NCI-H526 (cell line): ENCODE measurements at regions not wholly inside any gene's neighbourhood (a gene's known extent, or its start where the extent isn't known, plus 50 kb on each side); places are given as distances from the start of the nearest gene placed in this dataset.
"Not testable (repeated sequence)": the region's sequence is repeated elsewhere in the genome, so short reads cannot be mapped to it uniquely, and the experiment has no call there.

ENCODE experiments used
- DNase-seq, 2 experiments: peaks; one replicate each; lab custom pipeline; 2025; lab: John Stamatoyannopoulos, UW

GRCh38 chr2:226578879-226579278 is 220.7 kb downstream of the IRS1 start:
- no peak for DNase-seq

DNA sequence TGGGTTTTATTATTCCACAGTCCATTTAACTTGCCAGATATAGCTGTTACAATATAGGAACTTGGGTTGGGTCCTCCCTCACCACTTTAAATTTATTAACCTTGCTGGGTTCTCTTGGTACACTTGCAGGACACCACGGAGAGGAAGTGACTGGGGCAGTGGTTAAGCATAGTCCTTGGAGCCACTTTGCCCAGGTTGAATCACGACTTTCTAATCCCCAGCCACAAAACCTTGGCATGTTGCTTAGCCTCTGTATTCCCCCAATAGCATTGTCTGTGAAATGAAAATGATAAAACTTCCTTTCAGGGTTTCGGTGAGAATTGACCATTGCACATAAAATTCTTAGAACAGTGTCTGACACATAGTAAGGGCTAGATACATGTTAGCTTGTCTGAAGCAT is 221.2 kb downstream of the IRS1 start:
- no peak for DNase-seq

DNA sequence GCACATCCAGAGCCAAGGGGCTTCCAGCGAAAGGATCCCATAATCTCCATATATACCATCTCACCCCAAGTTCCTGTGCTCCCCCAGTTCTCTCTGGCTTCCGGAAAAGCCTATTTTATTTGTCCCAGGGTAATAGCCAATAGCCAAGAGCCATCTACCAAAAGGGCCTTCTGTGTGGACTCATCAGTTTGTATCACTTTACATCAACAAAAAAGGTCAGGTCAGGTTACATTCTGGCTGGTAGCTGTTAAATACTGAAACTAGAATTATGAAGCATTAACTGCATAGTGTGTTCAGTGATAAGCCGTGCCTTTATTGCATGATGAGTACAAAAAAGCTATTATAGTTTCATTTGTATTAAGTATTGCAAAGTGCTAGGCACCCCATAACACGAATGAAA is 223.7 kb downstream of the IRS1 start:
- DNase-seq, result no peak

DNA sequence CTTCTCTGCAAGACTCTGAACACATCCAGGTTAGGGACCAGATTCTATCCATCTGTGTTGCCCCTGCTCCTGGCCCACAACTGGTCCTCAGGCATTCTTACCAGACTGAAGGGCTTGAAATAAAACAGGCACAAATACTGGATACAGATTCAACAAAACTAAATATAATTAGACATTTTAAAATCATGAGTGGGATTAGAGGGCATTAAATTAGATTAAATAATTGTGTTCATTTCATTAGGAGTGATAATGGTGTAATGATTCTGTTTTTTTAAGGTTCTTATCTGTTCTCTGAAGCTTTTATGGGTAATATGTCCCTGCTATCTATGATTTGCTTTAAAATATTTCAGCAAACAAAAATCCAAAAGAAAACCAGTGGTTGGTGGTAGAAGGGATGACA is 226.5 kb downstream of the IRS1 start:
- no peak for DNase-seq

- DNase-seq, result no peak
Observed at GRCh38 chr2:226564667-226565066, 235.0 kb downstream of the IRS1 start.

DNA sequence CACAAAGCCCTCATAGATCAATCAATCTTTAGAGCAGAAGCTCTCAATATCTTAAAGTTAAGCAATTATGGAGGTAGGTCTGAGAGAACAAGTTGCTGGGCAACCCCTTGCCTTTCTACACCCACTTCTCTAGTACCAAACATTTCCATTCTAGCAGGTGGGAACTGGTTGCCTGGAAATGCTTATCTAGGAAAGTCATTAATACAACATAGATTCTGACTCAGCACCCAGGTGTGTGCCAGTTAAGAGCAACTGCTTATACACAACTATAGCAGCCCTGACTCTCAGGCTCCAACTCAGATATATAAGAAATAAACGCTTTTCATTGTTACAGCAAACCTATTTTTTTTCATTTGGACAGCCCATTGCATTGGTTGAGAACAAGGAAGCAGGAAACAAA is 237.7 kb downstream of the IRS1 start:
- no peak for DNase-seq

GRCh38 chr2:226560325-226560724 is 239.3 kb downstream of the IRS1 start:
- no peak for DNase-seq

DNA sequence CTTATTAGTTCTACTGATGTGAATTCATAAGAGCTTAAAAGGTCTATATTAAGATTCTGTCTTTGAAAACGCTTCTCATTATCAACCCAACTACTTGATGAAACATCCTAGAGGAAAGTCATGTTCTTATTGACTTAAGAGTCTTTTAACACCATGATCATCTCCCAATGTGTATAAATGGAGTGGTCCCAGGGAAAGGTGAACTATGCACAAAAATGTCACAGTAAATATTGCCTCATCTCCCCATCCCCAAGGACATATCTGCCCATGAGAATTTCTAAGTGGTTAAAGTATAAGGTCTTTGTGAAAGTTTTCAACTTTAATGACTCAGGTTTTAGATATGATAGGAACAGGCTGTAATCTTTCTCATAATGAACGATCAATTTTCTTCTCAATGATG is 240.1 kb downstream of the IRS1 start:
- no peak for DNase-seq

DNA sequence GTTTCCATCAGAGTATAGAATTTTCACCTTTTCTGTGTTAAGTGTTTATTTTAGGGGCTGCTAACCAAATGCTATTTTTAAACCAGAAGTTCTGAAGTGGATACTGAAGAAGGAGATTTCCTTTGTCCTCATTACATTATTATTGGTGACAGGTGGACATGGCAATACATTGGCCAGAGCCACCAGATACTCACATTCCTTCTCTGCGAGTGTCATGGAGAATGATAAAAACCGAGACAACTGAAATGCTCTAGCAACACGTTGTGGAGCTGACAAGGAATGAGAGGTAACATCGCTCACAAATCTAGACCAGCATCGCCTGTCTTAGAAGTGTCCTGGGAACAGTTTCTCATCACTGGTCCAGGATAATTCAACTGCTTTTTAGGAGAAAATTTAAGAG is 241.2 kb downstream of the IRS1 start:
- no peak for DNase-seq

GRCh38 chr2:226556050-226556449 is 243.6 kb downstream of the IRS1 start:
- DNase-seq, result no peak

DNA sequence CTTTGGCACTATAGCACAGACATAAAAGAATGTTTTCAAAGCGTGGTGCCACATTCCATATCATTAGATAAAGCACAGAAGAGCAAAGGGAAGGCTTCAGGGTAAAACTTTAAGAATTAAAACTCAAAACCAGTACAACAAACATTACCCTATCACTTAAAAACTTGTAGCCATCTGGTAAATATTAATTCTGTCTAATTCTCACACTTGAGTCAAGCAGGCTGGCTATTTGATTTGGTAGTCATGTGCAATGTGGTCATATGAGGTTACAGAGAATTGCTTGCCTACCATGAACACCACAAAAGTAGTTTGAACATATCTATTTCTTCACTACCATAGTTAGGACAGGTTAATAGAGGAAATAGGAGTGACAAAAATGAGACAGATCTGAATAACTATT is 244.9 kb downstream of the IRS1 start:
- no peak for DNase-seq

GRCh38 chr2:226553333-226553732 is 246.3 kb downstream of the IRS1 start:
- DNase-seq, result no peak

- no peak for DNase-seq
Observed at GRCh38 chr2:226552571-226553285, 246.9 kb downstream of the IRS1 start.

DNA sequence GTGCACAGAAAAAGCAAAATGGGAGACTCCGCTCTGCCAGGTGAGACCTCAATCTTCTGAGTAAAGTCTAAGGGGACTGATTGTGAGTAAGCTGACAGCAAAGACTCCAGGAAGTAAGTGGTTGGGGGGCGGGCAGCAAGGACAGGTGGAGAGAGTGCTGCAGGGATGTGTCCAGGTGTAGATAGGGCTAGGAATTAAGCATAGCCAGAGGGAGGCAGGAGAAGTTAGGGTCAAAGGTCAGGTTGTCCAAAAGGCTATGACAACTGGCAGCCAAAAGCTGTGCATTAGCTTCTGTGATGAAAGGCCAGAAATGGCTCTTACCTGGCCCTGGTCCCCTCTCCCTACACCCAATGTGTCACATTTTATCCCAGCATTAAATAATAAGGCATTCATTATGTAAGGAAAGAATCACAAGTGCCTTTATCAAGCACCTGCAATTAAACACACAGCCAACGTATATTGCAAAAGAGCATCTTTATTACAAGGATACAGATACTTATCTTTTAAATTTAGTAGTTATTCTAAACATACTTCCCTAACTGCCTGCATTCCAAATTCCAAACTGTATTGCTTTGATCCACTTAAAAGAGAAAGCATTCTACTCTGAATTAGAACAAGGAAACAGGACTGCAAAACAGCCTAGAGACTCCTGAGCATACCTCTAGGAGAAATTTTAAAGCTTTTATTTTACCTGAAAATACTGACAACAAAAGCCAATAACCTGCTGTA is 247.9 kb downstream of the IRS1 start:
- no peak for DNase-seq

DNA sequence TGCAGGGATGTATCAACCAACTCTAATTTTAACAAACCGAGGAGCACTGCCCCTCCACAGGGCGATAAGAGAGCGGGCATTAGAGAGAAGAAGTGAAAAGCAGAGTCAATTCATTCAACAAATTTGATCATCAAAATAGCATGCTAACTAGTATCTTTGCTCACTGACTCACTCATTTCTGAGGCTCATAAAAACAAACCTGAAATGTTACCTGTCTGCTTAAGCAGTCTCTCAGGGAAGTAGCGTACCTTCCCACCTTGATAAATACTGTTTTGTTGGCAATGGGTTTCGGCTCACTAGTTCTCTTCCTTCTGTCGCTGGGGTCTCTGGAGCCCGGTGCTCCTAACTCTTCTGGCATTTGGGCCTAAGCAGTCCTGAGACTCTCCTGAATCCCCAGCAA is 248.8 kb downstream of the IRS1 start:
- no peak for DNase-seq

GRCh38 chr2:226548732-226549131 is 250.9 kb downstream of the IRS1 start:
- DNase-seq, result no peak

- DNase-seq, result no peak
Observed at GRCh38 chr2:226544596-226545210, 254.9 kb downstream of the IRS1 start.

GRCh38 chr2:226540204-226540994 is 259.2 kb downstream of the IRS1 start:
- no peak for DNase-seq

- no peak for DNase-seq
Observed at GRCh38 chr2:226536410-226536809, 263.2 kb downstream of the IRS1 start.

DNA sequence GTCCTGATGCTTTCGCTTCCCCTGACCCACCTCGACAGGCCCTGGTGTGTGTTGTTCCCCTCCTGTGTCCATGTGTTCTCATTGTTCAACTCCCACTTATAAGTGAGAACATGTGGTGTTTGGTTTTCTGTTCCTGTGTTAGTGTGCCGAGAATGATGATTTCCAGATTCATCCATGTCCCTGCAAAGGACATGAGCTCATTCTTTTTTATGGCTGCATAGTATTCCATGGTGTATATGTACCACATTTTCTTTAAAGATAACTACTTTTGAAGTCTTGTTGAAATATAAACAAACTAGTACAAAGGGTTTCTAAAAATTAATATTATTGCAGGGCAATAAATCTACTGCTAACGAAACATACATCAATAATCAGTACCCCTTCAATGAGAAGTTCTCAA is 266.6 kb downstream of the IRS1 start:
- DNase-seq, result not testable (repeated sequence)

- no peak for DNase-seq
Observed at GRCh38 chr2:226531061-226531810, 268.4 kb downstream of the IRS1 start.

GRCh38 chr2:226529556-226529955 is 270.1 kb downstream of the IRS1 start:
- DNase-seq, result no peak
